Adrenal gland (tissue), 5 donors: ENCODE measurements at regions not wholly inside any gene's neighbourhood (a gene's known extent, or its start where the extent isn't known, plus 50 kb on each side); places are given as distances from the start of the nearest gene placed in this dataset.

ENCODE experiments used
- POLR2A ChIP-seq, 2 donors: fragments of 450-650 bp; IDR thresholded peaks; one replicate each; pipeline ENCODE4 v1.6.1; 2017; ENCODE audit warnings: antibody characterized with exemption in 2 of 2, mild to moderate bottlenecking in 2 of 2, moderate library complexity in 1 of 2
- TF ChIP-seq, protein P1 (sequence below), 6 experiments: fragments of 450-650 bp in 4 of 6; fragments of 200-600 bp in 2 of 6; sonication (generic) in 1 of 6; IDR thresholded peaks; 1 replicate in 5 of 6; 2 replicates in 1 of 6; pipeline versions ENCODE4 v1.5.1 to v1.8.0; 2016 to 2021; ENCODE audit warnings: antibody characterized with exemption in 6 of 6, mild to moderate bottlenecking in 2 of 6, moderate library complexity in 1 of 6
- donor health status: DM: no; HTN: no; CAD: no.

DNA sequence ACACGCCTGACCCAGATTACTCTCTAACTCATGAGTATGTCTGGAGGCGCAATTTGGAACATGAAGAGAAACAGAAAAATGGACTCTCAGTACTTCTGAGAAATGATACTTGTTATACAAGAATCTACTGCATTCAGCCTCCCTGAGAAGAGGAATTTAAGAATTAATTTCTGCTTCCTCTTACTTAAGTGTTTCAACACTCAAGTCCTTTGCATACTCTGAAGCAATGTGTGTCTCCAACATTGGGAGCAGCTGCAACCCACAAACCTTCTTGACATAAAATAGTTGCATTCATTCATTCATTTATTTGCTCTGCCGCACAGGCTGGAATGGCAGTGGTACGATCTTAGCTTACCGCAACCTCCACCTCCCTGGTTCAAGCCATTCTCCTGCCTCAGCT lies 199.8 kb downstream of the NPIPA7 start:
- TF ChIP-seq, protein P1, sequence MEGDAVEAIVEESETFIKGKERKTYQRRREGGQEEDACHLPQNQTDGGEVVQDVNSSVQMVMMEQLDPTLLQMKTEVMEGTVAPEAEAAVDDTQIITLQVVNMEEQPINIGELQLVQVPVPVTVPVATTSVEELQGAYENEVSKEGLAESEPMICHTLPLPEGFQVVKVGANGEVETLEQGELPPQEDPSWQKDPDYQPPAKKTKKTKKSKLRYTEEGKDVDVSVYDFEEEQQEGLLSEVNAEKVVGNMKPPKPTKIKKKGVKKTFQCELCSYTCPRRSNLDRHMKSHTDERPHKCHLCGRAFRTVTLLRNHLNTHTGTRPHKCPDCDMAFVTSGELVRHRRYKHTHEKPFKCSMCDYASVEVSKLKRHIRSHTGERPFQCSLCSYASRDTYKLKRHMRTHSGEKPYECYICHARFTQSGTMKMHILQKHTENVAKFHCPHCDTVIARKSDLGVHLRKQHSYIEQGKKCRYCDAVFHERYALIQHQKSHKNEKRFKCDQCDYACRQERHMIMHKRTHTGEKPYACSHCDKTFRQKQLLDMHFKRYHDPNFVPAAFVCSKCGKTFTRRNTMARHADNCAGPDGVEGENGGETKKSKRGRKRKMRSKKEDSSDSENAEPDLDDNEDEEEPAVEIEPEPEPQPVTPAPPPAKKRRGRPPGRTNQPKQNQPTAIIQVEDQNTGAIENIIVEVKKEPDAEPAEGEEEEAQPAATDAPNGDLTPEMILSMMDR (IDR thresholded peaks at IDR 0.05): no peak
- TF ChIP-seq POLR2A (IDR thresholded peaks at IDR 0.05): no peak
